K562 (cell line): ENCODE measurements at regions not wholly inside any gene's neighbourhood (a gene's known extent, or its start where the extent isn't known, plus 50 kb on each side); places are given as distances from the start of the nearest gene placed in this dataset.

Experiments used
- ARHGAP35 ChIP-seq: fragments of 450-650 bp; IDR thresholded peaks from 2 replicates; pipeline ENCODE4 v1.6.1; 2018; ENCODE audit not compliant: partially characterized antibody
- CBFA2T3 ChIP-seq: fragments of 450-650 bp; IDR thresholded peaks from 2 replicates; pipeline ENCODE4 v1.6.1; 2017
- HIVEP1 ChIP-seq: fragments of 250-450 bp; sonication (Bioruptor Pico); IDR thresholded peaks from 2 replicates; pipeline ENCODE4 v1.4.0; 2020; ENCODE audit warnings: mild to moderate bottlenecking
- MLX ChIP-seq, 2 experiments: fragments of 450-650 bp in 1 of 2; sonication (generic) in 1 of 2; formaldehyde crosslinking; conservative IDR thresholded peaks; 2 replicates each; pipeline versions ENCODE4 v1.4.0 to v1.8.1; 2020 to 2022; ENCODE audit warnings: mild to moderate bottlenecking in 1 of 2, missing genetic modification reagents in 1 of 2
- NFYB ChIP-seq: IDR thresholded peaks from 2 replicates; pipeline ENCODE4 v1.6.1; 2011; ENCODE audit warnings: mild to moderate bottlenecking, moderate library complexity; ENCODE audit not compliant: insufficient read length; ENCODE audit errors: extremely low read depth
- POLR2A ChIP-seq: fragments of 450-650 bp; conservative IDR thresholded peaks from 2 replicates; pipeline ENCODE4 v1.6.1; 2016
- ZNF668 ChIP-seq: fragments of 250-450 bp; sonication (Bioruptor Pico); IDR thresholded peaks from 2 replicates; pipeline ENCODE4 v1.8.0; 2022; ENCODE audit warnings: mild to moderate bottlenecking, inconsistent platforms
- TF ChIP-seq, protein P1 (sequence below): fragments of 450-650 bp; formaldehyde crosslinking; conservative IDR thresholded peaks from 2 replicates; pipeline ENCODE4 v1.4.0; 2022; ENCODE audit warnings: mild to moderate bottlenecking, missing genetic modification characterization

GRCh38 chr3:18228060-18228459, 197.1 kb downstream of the SATB1 start:
- TF ChIP-seq CBFA2T3 (no peak), NFYB (no peak), ARHGAP35 (no peak), MLX (CRISPR knock-in tag; conservative IDR thresholded peaks at IDR 0.05) (no peak), ZNF668 (CRISPR knock-in tag) (no peak), POLR2A (no peak), HIVEP1 (CRISPR knock-in tag) (no peak)
- TF ChIP-seq, protein P1, sequence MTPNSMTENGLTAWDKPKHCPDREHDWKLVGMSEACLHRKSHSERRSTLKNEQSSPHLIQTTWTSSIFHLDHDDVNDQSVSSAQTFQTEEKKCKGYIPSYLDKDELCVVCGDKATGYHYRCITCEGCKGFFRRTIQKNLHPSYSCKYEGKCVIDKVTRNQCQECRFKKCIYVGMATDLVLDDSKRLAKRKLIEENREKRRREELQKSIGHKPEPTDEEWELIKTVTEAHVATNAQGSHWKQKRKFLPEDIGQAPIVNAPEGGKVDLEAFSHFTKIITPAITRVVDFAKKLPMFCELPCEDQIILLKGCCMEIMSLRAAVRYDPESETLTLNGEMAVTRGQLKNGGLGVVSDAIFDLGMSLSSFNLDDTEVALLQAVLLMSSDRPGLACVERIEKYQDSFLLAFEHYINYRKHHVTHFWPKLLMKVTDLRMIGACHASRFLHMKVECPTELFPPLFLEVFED (CRISPR knock-in tag): no peak
